ENCODE measurements at regions not wholly inside any gene's neighbourhood (a gene's known extent, or its start where the extent isn't known, plus 50 kb on each side); places are given as distances from the start of the nearest gene placed in this dataset.

DNA sequence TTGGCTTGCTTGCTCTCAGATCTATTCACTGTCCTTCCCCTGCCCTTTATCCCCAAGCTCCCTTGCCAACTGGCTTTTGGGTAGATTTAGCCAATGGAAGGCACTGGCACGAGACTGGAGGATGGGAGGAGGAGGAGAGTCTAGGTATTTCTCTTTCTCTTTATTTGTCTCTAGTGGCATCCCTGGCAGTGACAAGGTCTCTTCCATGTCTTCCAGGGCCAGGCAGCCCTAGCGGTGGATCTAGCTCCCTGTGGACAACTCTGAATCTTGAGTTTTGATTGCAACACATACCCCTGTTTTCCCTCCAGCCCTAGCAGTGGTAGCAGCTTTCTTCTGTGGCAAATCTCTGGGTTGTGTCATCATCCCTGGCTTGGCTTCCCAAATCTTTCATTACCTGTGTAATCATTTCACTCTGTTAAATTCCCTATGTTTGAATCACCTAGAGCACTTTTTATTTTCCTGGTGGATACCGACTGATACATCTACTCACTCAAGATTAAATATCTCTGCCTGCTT lies 171.1 kb upstream of the IRX6 start:
- Histone ChIP-seq H3K36me3 (no peaks in the 10 kb centered on the region), H3K9me3 (no peaks in the 10 kb centered on the region), H3K4me3 (ENCODE audit: low read depth, low read length) (no peak overlapping the region), H3K4me1 (no peaks in the 10 kb centered on the region), H3K27me3 (no peaks in the 10 kb centered on the region)
- no peak for DNase-seq
- TF ChIP-seq, protein P1, sequence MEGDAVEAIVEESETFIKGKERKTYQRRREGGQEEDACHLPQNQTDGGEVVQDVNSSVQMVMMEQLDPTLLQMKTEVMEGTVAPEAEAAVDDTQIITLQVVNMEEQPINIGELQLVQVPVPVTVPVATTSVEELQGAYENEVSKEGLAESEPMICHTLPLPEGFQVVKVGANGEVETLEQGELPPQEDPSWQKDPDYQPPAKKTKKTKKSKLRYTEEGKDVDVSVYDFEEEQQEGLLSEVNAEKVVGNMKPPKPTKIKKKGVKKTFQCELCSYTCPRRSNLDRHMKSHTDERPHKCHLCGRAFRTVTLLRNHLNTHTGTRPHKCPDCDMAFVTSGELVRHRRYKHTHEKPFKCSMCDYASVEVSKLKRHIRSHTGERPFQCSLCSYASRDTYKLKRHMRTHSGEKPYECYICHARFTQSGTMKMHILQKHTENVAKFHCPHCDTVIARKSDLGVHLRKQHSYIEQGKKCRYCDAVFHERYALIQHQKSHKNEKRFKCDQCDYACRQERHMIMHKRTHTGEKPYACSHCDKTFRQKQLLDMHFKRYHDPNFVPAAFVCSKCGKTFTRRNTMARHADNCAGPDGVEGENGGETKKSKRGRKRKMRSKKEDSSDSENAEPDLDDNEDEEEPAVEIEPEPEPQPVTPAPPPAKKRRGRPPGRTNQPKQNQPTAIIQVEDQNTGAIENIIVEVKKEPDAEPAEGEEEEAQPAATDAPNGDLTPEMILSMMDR (IDR thresholded peaks at IDR 0.05; ENCODE audit: low read depth, low read length), result no peak

DNA sequence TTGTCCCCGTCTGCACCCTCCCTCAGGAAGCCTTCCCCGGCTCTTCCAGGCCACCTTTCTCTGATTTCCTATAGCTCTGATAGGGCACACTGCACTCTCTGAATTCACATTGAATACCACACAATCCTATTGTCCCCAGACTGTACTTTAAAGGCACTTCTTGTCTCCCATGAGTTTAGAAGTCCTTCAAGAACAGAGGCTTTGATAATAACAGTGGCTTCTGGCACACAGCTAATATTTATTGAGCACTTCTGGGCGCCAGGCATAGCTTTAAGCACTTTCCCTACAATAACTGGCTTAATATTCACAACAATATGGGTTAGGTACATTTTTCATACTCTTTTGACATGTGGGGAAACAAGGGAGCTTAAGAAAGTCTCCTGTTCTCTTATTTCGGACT lies 169.7 kb upstream of the IRX6 start:
- no peaks in the 10 kb centered on the region for H3K4me1 ChIP-seq

DNA sequence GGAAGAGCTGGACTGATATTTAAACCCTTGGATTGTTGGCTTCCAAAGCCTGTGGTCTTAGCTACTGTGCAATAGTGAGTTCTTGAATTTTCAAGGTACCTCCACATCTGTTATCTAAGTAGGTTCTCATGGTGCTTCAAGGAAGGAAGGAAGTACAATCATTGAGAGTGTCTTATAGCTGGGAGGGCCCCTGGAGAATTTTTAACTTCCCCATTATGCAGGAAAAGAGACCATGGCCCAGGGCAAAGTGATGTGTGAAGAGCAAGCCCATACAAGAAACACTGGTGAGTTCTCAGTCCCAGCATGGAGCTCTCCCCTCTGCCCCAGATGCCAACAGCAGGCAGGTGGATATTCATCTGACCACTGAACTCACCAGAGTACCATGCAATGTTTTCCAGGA lies 169.0 kb upstream of the IRX6 start:
- Histone ChIP-seq H3K27me3 (no peaks in the 10 kb centered on the region), H3K4me1 (no peaks in the 10 kb centered on the region), H3K36me3 (no peaks in the 10 kb centered on the region), H3K9me3 (no peaks in the 10 kb centered on the region), H3K4me3 (ENCODE audit: low read depth, low read length) (no peak overlapping the region)
- no peak for DNase-seq
- TF ChIP-seq, protein P1 (IDR thresholded peaks at IDR 0.05; ENCODE audit: low read depth, low read length), result no peak

More for the DNA sequence above, 169.7 kb upstream of the IRX6 start:
- H3K27me3 ChIP-seq, result no peaks in the 10 kb centered on the region
- DNase-seq, result no peak
- no peak overlapping the region for H3K4me3 ChIP-seq (ENCODE audit: low read depth, low read length)
- H3K9me3 ChIP-seq, result no peaks in the 10 kb centered on the region
- TF ChIP-seq, protein P1 (IDR thresholded peaks at IDR 0.05; ENCODE audit: low read depth, low read length), result no peak
- H3K36me3 ChIP-seq, result no peaks in the 10 kb centered on the region

DNA sequence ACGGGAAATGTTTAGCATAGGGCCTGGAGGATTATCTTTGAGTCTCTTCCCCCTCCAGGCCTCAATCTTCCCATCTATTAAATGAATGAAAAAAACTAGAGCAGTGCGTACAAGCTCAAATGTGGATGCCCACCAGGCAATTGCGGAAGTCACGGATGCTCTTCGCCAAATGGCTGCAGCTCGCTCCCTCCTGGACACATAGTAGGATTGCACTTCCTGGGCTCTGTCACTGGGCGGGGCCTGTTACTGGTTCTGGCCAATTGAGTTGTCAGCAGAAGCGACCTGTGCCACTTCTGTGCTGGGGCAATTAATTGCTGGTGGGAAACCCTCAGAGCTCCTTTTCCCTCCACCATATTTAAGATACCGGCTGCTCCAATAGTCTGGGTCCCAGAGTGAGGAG lies 168.2 kb upstream of the IRX6 start:
- H3K9me3 ChIP-seq, result no peaks in the 10 kb centered on the region
- H3K4me3 ChIP-seq (ENCODE audit: low read depth, low read length), result no peak overlapping the region
- DNase-seq, result no peak
- no peaks in the 10 kb centered on the region for H3K36me3 ChIP-seq
- no peaks in the 10 kb centered on the region for H3K4me1 ChIP-seq
- TF ChIP-seq, protein P1 (IDR thresholded peaks at IDR 0.05; ENCODE audit: low read depth, low read length), result no peak
- H3K27me3 ChIP-seq, result no peaks in the 10 kb centered on the region

DNA sequence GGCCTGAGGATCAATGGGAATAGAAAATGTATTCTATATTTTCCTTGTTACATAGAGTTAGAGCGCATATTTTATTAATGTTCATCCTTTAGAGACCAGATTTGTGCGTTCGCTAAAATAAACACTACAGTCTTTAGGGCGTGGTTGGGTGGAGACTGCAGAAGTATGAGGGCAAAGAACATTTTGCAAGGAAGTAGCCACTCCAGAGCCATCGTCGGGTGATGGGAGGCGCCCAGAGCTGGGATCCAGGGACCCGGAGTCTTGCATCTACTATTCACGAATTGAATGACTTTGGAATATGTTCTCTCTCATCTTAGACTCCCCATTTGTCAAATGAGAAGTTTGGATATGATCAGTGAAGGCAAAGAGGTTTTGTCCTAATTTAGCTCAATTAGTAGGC lies 154.2 kb upstream of the IRX6 start:
- Histone ChIP-seq H3K36me3 (no peaks in the 10 kb centered on the region), H3K4me3 (ENCODE audit: low read depth, low read length) (no peak overlapping the region), H3K27me3 (no peaks in the 10 kb centered on the region), H3K9me3 (no peaks in the 10 kb centered on the region), H3K4me1 (no peaks in the 10 kb centered on the region)
- no peak for DNase-seq
- TF ChIP-seq, protein P1 (IDR thresholded peaks at IDR 0.05; ENCODE audit: low read depth, low read length), result no peak

DNA sequence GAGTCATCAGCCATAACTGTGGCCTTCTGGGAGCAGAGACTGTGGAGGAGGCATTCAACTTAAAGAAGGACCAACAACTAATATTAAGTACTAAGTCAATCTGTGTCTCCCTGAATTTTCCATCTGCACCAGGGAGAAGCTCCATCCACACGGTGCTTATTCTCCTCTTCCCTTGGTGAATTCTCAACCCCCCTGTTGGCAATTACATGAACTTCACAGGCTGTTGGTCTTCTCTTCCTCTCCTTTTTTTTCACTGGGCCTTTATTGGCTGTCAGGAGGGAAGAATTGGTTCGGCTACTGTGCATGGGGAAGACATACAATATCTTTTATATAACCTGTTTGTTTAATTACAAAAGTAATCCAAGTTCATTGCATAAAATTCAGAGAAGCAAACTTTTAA lies 152.8 kb upstream of the IRX6 start:
- Histone ChIP-seq H3K27me3 (no peaks in the 10 kb centered on the region), H3K4me3 (ENCODE audit: low read depth, low read length) (no peak overlapping the region), H3K9me3 (no peaks in the 10 kb centered on the region), H3K36me3 (no peaks in the 10 kb centered on the region), H3K4me1 (no peaks in the 10 kb centered on the region)
- TF ChIP-seq, protein P1 (IDR thresholded peaks at IDR 0.05; ENCODE audit: low read depth, low read length), result peak; percentile 22
- no peak for DNase-seq
